HTR-8/SVneo (cell line): ENCODE measurements at regions not wholly inside any gene's neighbourhood (a gene's known extent, or its start where the extent isn't known, plus 50 kb on each side); places are given as distances from the start of the nearest gene placed in this dataset.
"Not testable (repeated sequence)": the region's sequence is repeated elsewhere in the genome, so short reads cannot be mapped to it uniquely, and the experiment has no call there.

ENCODE experiments used
- DNase-seq: peaks from one replicate; pipeline ENCODE4 v3.0.0; 2011; ENCODE audit warnings: low spot score, mixed read lengths; ENCODE audit not compliant: insufficient read length
- FAIRE-seq: peaks from 2 replicates; lab custom pipeline; 2011; peaks lifted over from hg19 to GRCh38; lab: Jason Lieb, UNC

DNA sequence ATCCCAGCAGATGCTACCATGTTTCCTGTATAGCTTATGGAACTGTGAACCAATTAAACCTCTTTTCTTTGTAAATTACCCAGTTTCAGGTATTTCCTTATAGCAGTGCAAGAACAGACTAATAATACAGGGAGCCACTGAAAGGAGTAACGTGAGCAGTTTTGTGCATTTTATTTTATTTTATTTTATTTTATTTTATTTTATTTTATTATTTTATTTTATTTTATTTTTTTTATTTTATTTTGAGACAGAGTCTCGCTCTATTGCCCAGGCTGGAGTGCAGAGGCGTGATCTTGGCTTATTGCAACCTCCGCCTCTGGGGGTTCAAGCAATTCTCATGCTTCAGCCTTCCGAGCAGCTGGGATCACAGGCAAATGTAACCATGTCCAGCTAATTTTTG lies 55.9 kb upstream of the KCNK12 start:
- DNase-seq: no peak
- no peak for FAIRE-seq

GRCh38 chr2:47623140-47623539 lies 52.4 kb upstream of the KCNK12 start:
- DNase-seq, FAIRE-seq: not testable (repeated sequence)

DNA sequence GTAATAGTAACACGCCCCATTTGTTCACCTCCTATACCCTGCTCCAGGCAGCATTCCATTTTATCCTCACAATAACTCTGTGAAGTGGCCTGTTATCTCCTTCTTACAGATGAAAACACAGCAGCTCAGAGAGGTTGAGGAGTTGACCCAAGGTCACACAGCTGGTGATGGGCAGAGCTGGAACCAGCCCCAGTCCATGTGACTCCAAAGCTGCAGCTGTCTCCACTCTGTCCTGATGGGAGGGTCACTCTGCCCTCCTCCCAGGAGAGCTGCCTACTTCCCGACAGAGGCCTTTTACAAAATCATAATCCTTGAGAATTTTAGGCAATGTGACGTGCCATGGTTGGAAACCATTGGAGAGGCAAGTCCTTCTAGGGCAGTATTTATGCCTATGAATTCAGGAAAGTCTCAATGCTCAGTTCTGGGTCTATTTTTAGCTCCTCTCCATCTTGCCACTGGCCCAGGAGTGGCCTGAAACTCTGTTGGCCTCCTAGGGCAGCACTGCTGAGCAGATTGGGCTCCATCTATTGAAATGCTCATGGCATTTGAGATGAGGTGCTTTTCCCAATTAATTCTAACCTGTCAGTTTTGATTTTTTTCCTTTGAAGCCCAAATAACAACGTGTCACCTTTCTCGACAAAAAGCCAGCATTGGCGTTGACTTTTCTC lies 50.1 kb upstream of the KCNK12 start:
- DNase-seq: no peak
- no peak for FAIRE-seq
